IMR-90 (cell line): ENCODE measurements at regions not wholly inside any gene's neighbourhood (a gene's known extent, or its start where the extent isn't known, plus 50 kb on each side); places are given as distances from the start of the nearest gene placed in this dataset.

Experiments used
- ATAC-seq: fragments of 200-7000 bp; cut with Tn5 transposase; 2 replicates; pipeline ENCODE4 v1.9.1; 2020; ENCODE audit warnings: low read depth, mild to moderate bottlenecking, moderate library complexity
- BruUV-seq: library from RNA; stranded (reverse); fragments of 400-500 nt; replicated peaks from 2 replicates; lab custom pipeline; 2021; lab: Mats Ljungman, UMichigan
- CTCF ChIA-PET: fragments of 300-600 bp; formaldehyde crosslinking; extraction: SDS; loops from one replicate; lab custom pipeline; 2021; ENCODE audit warnings: antibody characterized with exemption; lab: Yijun Ruan, JAX
- POLR2A ChIA-PET: fragments of 300-600 bp; sonication (Branson Sonifier 250); formaldehyde crosslinking; loops from one replicate; lab custom pipeline; 2022; ENCODE audit warnings: antibody characterized with exemption; ENCODE audit not compliant: unreplicated experiment; lab: Charles Lee
- DNase-seq: peaks from one replicate; pipeline ENCODE4 v3.0.0; 2013
- H2AFZ ChIP-seq: replicated peaks from 2 replicates; pipeline ENCODE3; 2013; ENCODE audit warnings: low read length, mild to moderate bottlenecking; ENCODE audit not compliant: poor library complexity
- H2AK5ac ChIP-seq: 2 replicates; pipeline ENCODE4 v1.6.1; 2013; ENCODE audit warnings: low read depth, low read length, inconsistent platforms
- H2AK9ac ChIP-seq: replicated peaks from 2 replicates; pipeline ENCODE3; 2013; ENCODE audit warnings: mild to moderate bottlenecking, low read depth, low read length, moderate library complexity; ENCODE audit not compliant: poor library complexity
- H2BK120ac ChIP-seq: 2 replicates; pipeline ENCODE4 v1.6.1; 2013; ENCODE audit warnings: low read depth, low read length, inconsistent platforms
- H2BK15ac ChIP-seq: 3 replicates; pipeline ENCODE4 v1.6.1; 2013; ENCODE audit warnings: low read depth, low read length, inconsistent platforms
- H2BK20ac ChIP-seq: 2 replicates; pipeline ENCODE4 v1.6.1; 2013; ENCODE audit warnings: low read depth, mild to moderate bottlenecking, inconsistent platforms, low read length, moderate library complexity
- H2BK5ac ChIP-seq: 2 replicates; pipeline ENCODE4 v1.6.1; 2013; ENCODE audit warnings: mild to moderate bottlenecking, low read depth, low read length, inconsistent platforms; ENCODE audit not compliant: poor library complexity, severe bottlenecking
- H3K14ac ChIP-seq: replicated peaks from 2 replicates; pipeline ENCODE4 v1.6.1; 2013; ENCODE audit warnings: low read depth, low read length, inconsistent platforms
- H3K18ac ChIP-seq: 2 replicates; pipeline ENCODE4 v1.6.1; 2013; ENCODE audit warnings: low read depth, low read length, control low read depth
- H3K23ac ChIP-seq: 2 replicates; pipeline ENCODE4 v1.6.1; 2013; ENCODE audit warnings: low read depth, low read length, inconsistent platforms
- H3K27ac ChIP-seq: 2 replicates; pipeline ENCODE4 v1.5.1; 2013; ENCODE audit warnings: mild to moderate bottlenecking, control low read depth, low read length; ENCODE audit not compliant: insufficient read depth
- H3K27me3 ChIP-seq: 2 replicates; pipeline ENCODE4 v1.6.1; 2013; ENCODE audit warnings: low read length; ENCODE audit not compliant: control insufficient read depth, insufficient read depth
- H3K36me3 ChIP-seq: 2 replicates; pipeline ENCODE4 v1.6.1; 2013; ENCODE audit warnings: low read length, mixed read lengths; ENCODE audit not compliant: control insufficient read depth, insufficient read depth
- H3K4ac ChIP-seq: 2 replicates; pipeline ENCODE4 v1.6.1; 2013; ENCODE audit warnings: low read depth, low read length, inconsistent platforms
- H3K4me1 ChIP-seq: 2 replicates; pipeline ENCODE4 v1.6.1; 2013; ENCODE audit warnings: low read length, mixed read lengths; ENCODE audit not compliant: control insufficient read depth, insufficient read depth
- H3K4me2 ChIP-seq: 2 replicates; pipeline ENCODE4 v1.6.1; 2013; ENCODE audit warnings: low read depth, mild to moderate bottlenecking, control low read depth, low read length, moderate library complexity
- H3K4me3 ChIP-seq: 2 replicates; pipeline ENCODE4 v1.5.1; 2013; ENCODE audit warnings: low read depth, mild to moderate bottlenecking, control low read depth, low read length, moderate library complexity; ENCODE audit not compliant: insufficient read depth
- H3K56ac ChIP-seq: 2 replicates; pipeline ENCODE4 v1.6.1; 2013; ENCODE audit warnings: low read length, inconsistent platforms; ENCODE audit not compliant: insufficient read depth; ENCODE audit errors: extremely low read depth
- H3K79me1 ChIP-seq, 2 experiments: 2 replicates each; pipeline ENCODE4 v1.6.1; 2013; ENCODE audit warnings: low read length in 2 of 2, inconsistent platforms in 1 of 2, low read depth in 1 of 2
- H3K9ac ChIP-seq: 2 replicates; pipeline ENCODE4 v1.6.1; 2013; ENCODE audit warnings: low read depth, low read length, control low read depth
- H3K9me1 ChIP-seq: 2 replicates; pipeline ENCODE4 v1.6.1; 2013; ENCODE audit warnings: low read length, inconsistent platforms; ENCODE audit not compliant: insufficient read depth
- H3K9me3 ChIP-seq: 2 replicates; pipeline ENCODE4 v1.6.1; 2013; ENCODE audit warnings: low read length; ENCODE audit not compliant: control insufficient read depth, insufficient read depth
- H4K20me1 ChIP-seq: 2 replicates; pipeline ENCODE4 v1.6.1; 2013; ENCODE audit warnings: low read length, inconsistent platforms; ENCODE audit not compliant: insufficient read depth
- H4K5ac ChIP-seq: 2 replicates; pipeline ENCODE4 v1.6.1; 2013; ENCODE audit warnings: mild to moderate bottlenecking, low read depth, low read length, control low read depth
- H4K8ac ChIP-seq, 2 experiments: 2 replicates each; pipeline ENCODE4 v1.6.1; 2013; ENCODE audit warnings: low read depth in 2 of 2, low read length in 2 of 2, control low read depth in 1 of 2, inconsistent platforms in 1 of 2
- H4K91ac ChIP-seq: 2 replicates; pipeline ENCODE4 v1.6.1; 2013; ENCODE audit warnings: low read depth, low read length, inconsistent platforms; ENCODE audit not compliant: insufficient read depth
- CHD1 ChIP-seq: IDR thresholded peaks from 2 replicates; pipeline ENCODE4 v1.6.1; 2012; ENCODE audit warnings: low read depth, low read length, improper control_type of control experiment
- NFE2L2 ChIP-seq: fragments of 150-350 bp; IDR thresholded peaks from 2 replicates; pipeline ENCODE4 v1.6.1; 2016; ENCODE audit warnings: low read depth, mild to moderate bottlenecking, low read length
- POLR2A ChIP-seq: IDR thresholded peaks from 2 replicates; pipeline ENCODE4 v1.6.1; 2012; ENCODE audit warnings: mild to moderate bottlenecking, low read depth, low read length
- RAD21 ChIP-seq: IDR thresholded peaks from 2 replicates; pipeline ENCODE4 v1.6.1; 2012; ENCODE audit warnings: low read length, improper control_type of control experiment
- USF2 ChIP-seq: fragments of 150-350 bp; IDR thresholded peaks from 2 replicates; pipeline ENCODE4 v1.6.1; 2017; ENCODE audit warnings: mild to moderate bottlenecking, antibody characterized with exemption, low read length, low read depth
- WGBS, 2 experiments: methylation state at CpG; one replicate each; pipeline versions ENCODE4 v1.1.5 to v1.1.7; 2013; ENCODE audit warnings: missing lambda C conversion rate in 2 of 2; ENCODE audit not compliant: insufficient read length in 1 of 2; ENCODE audit errors: extremely low coverage in 2 of 2; 5-methylcytosine and 5-hydroxymethylcytosine counted together
- dilution Hi-C: fragments of 300-500 bp; cut with HindIII; formaldehyde crosslinking; loops from one replicate; pipeline ENCODE4 v1.14.3; 2018; ENCODE audit warnings: low sequenced_read_pairs; ENCODE audit not compliant: unreplicated experiment
- in situ Hi-C: fragments of 300-500 bp; cut with MboI; formaldehyde crosslinking; loops from 3 replicates; pipeline ENCODE4 v1.14.3; 2019; ENCODE audit warnings: low sequenced_read_pairs, inconsistent platforms, mixed read lengths
- intact Hi-C: fragments of 100-400 bp; cut with micrococcal nuclease; formaldehyde crosslinking; loops from 2 replicates; pipeline ENCODE4 v1.10.0; 2022

- Histone ChIP-seq H3K9ac (no peak overlapping the region), H3K4me3 (no peak overlapping the region), H4K8ac (no peak overlapping the region), H3K4me1 (no peaks in the 10 kb centered on the region), H3K36me3 (no peaks in the 10 kb centered on the region), H3K56ac (no peak overlapping the region), H4K91ac (no peak overlapping the region), H2BK120ac (no peak overlapping the region), H3K4ac (no peak overlapping the region), H2BK5ac (no peak overlapping the region), H3K79me1 (no peaks in the 10 kb centered on the region; a peak in 1 of 4 replicates), H3K9me1 (peaks cover 4% of the 10 kb centered on the region; the same call in 1 of the 2 replicates), H3K14ac (no peak overlapping the region), H2AK5ac (no peak overlapping the region), H4K5ac (no peak overlapping the region), H3K23ac (no peak overlapping the region), H3K18ac (no peak overlapping the region), H2AFZ (no peak overlapping the region), H3K4me2 (no peak overlapping the region), H2BK20ac (no peak overlapping the region), H3K27ac (no peak overlapping the region), H2BK15ac (no peak overlapping the region), H3K9me3 (peaks cover 2% of the 10 kb centered on the region), H2AK9ac (no peak overlapping the region), H4K20me1 (no peaks in the 10 kb centered on the region), H3K27me3 (peaks cover 27% of the 10 kb centered on the region)
- no peak for ATAC-seq
- dilution Hi-C loops (no loop called here), in situ Hi-C loops (no loop called here), intact Hi-C loops (no loop called here)
- DNase-seq, result no peak
- no TSS peak for BruUV-seq
- no peak for TF ChIP-seq CHD1
- no peak for TF ChIP-seq NFE2L2
- no peak for TF ChIP-seq POLR2A
- no peak for TF ChIP-seq RAD21
- no peak for TF ChIP-seq USF2
- ChIA-PET POLR2A (no interaction called here), CTCF (no interaction called here)
- 68% methylated on average over 6 of the region's 8 CpGs; no CpG with 5 or more reads in 1 of the 2 experiments for WGBS, 2 experiments
Observed at GRCh38 chr2:85952196-85952734, 63.5 kb upstream of the ST3GAL5 start.
